ENCODE measurements at regions not wholly inside any gene's neighbourhood (a gene's known extent, or its start where the extent isn't known, plus 50 kb on each side); places are given as distances from the start of the nearest gene placed in this dataset.

- H3K4me1 ChIP-seq (ENCODE audit: control insufficient read depth in 2 of 3, insufficient read depth in 2 of 3, low read depth in 1 of 3, low read length in 3 of 3) = no peaks in the 10 kb centered on the region
- no peak for FAIRE-seq
- H3K9me3 ChIP-seq (ENCODE audit: control insufficient read depth in 2 of 3, insufficient read depth in 1 of 3, low read length in 3 of 3) = no peaks in the 10 kb centered on the region
- intact Hi-C loops (cut with DNase I) = no loop called here
- DNase-seq = no peak
- no peak overlapping the region for H3K27ac ChIP-seq (ENCODE audit: low read depth in 2 of 2, low read length in 2 of 2)
- no peak overlapping the region for H3K9ac ChIP-seq (ENCODE audit: low read length in 3 of 3)
- H3K27me3 ChIP-seq (ENCODE audit: control insufficient read depth, insufficient read depth, low read length) = no peaks in the 10 kb centered on the region
- TF ChIP-seq CTCF (IDR thresholded peaks at IDR 0.05; ENCODE audit: borderline replicate concordance, extremely low read depth, insufficient read depth) = no peak
- H3K36me3 ChIP-seq (ENCODE audit: control insufficient read depth in 2 of 3, insufficient read depth in 3 of 3, low read length in 3 of 3) = no peaks in the 10 kb centered on the region
- no peak overlapping the region for H3K4me3 ChIP-seq (ENCODE audit: low read length in 3 of 3)
Measured at GRCh38 chr2:163474319-163474744, 261.5 kb downstream of the FIGN start.

DNA sequence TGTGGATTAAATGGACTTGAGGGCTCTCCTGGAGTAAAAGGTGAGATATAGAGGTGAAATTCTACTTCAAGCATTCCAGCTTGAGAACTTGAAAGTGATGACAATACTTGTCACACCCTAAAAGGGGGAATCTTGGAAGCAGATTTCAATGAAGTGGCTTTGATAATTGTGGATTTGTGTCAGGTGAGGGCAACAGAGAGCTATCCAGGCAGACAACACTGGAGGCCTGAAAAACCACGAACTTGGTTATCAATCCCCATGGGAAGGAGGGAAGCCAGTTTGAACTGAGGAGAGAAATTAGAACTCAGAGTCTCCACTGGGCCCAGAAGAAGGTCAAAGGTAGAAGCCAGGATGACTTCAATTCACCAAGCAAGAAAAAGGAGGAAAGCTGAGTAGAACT lies 263.9 kb downstream of the FIGN start:
- no peak for FAIRE-seq

GRCh38 chr2:163469561-163469962 lies 266.2 kb downstream of the FIGN start:
- no peak for TF ChIP-seq CTCF (IDR thresholded peaks at IDR 0.05; ENCODE audit: borderline replicate concordance, extremely low read depth, insufficient read depth)
- Histone ChIP-seq H3K9ac (ENCODE audit: low read length in 3 of 3) (no peak overlapping the region), H3K27me3 (ENCODE audit: control insufficient read depth, insufficient read depth, low read length) (no peaks in the 10 kb centered on the region), H3K4me1 (ENCODE audit: control insufficient read depth in 2 of 3, insufficient read depth in 2 of 3, low read depth in 1 of 3, low read length in 3 of 3) (no peaks in the 10 kb centered on the region), H3K27ac (ENCODE audit: low read depth in 2 of 2, low read length in 2 of 2) (no peak overlapping the region), H3K36me3 (ENCODE audit: control insufficient read depth in 2 of 3, insufficient read depth in 3 of 3, low read length in 3 of 3) (no peaks in the 10 kb centered on the region), H3K9me3 (ENCODE audit: control insufficient read depth in 2 of 3, insufficient read depth in 1 of 3, low read length in 3 of 3) (no peaks in the 10 kb centered on the region), H3K4me3 (ENCODE audit: low read length in 3 of 3) (no peak overlapping the region)
- FAIRE-seq = no peak
- intact Hi-C loops (cut with DNase I) = no loop called here
- peak in 3 of 5 donors; percentile 51 to 67 (median 59) for DNase-seq

More for the DNA sequence above, 263.9 kb downstream of the FIGN start:
- Histone ChIP-seq H3K4me3 (ENCODE audit: low read length in 3 of 3) (no peak overlapping the region), H3K36me3 (ENCODE audit: control insufficient read depth in 2 of 3, insufficient read depth in 3 of 3, low read length in 3 of 3) (no peaks in the 10 kb centered on the region), H3K4me1 (ENCODE audit: control insufficient read depth in 2 of 3, insufficient read depth in 2 of 3, low read depth in 1 of 3, low read length in 3 of 3) (no peaks in the 10 kb centered on the region), H3K27ac (ENCODE audit: low read depth in 2 of 2, low read length in 2 of 2) (no peak overlapping the region), H3K9me3 (ENCODE audit: control insufficient read depth in 2 of 3, insufficient read depth in 1 of 3, low read length in 3 of 3) (no peaks in the 10 kb centered on the region), H3K9ac (ENCODE audit: low read length in 3 of 3) (no peak overlapping the region), H3K27me3 (ENCODE audit: control insufficient read depth, insufficient read depth, low read length) (no peaks in the 10 kb centered on the region)
- peak; percentile 33 for TF ChIP-seq CTCF (IDR thresholded peaks at IDR 0.05; ENCODE audit: borderline replicate concordance, extremely low read depth, insufficient read depth)
- intact Hi-C loops (cut with DNase I) = no loop called here
- DNase-seq = no peak

DNA sequence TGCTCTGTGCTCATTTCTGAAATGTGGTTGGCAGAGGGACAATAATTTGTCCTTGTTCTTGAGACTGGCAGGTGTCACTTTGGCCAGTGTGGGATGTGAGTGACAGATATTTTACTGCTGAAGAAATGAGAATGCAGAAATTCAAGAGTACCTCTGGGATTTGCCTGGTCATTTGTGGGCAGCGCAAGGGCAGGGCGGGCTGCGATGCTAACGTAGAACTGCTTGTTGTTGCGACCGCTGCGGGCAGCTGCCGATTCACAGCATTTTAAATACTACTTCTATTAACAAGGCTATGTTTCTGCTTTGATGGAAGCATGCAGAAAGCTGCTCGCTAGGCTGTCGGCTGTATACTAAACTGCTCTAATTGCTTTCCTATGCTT lies 268.6 kb downstream of the FIGN start:
- no peak for TF ChIP-seq CTCF (IDR thresholded peaks at IDR 0.05; ENCODE audit: borderline replicate concordance, extremely low read depth, insufficient read depth)
- H3K9ac ChIP-seq (ENCODE audit: low read length in 3 of 3) = no peak overlapping the region
- intact Hi-C loops (cut with DNase I) = no loop called here
- no peaks in the 10 kb centered on the region for H3K36me3 ChIP-seq (ENCODE audit: control insufficient read depth in 2 of 3, insufficient read depth in 3 of 3, low read length in 3 of 3)
- no peak overlapping the region for H3K27ac ChIP-seq (ENCODE audit: low read depth in 2 of 2, low read length in 2 of 2)
- DNase-seq = no peak
- no peaks in the 10 kb centered on the region for H3K27me3 ChIP-seq (ENCODE audit: control insufficient read depth, insufficient read depth, low read length)
- H3K9me3 ChIP-seq (ENCODE audit: control insufficient read depth in 2 of 3, insufficient read depth in 1 of 3, low read length in 3 of 3) = no peaks in the 10 kb centered on the region
- H3K4me1 ChIP-seq (ENCODE audit: control insufficient read depth in 2 of 3, insufficient read depth in 2 of 3, low read depth in 1 of 3, low read length in 3 of 3) = no peaks in the 10 kb centered on the region
- no peak overlapping the region for H3K4me3 ChIP-seq (ENCODE audit: low read length in 3 of 3)
- no peak for FAIRE-seq
